Left kidney (tissue), 1 donor: ENCODE measurements at regions not wholly inside any gene's neighbourhood (a gene's known extent, or its start where the extent isn't known, plus 50 kb on each side); places are given as distances from the start of the nearest gene placed in this dataset.
"Not testable (repeated sequence)": the region's sequence is repeated elsewhere in the genome, so short reads cannot be mapped to it uniquely, and the experiment has no call there.

Experiments used
- DNase-seq: peaks from one replicate; pipeline ENCODE4 v3.0.0-alpha.2; 2013

- DNase-seq = not testable (repeated sequence)
Measured at GRCh38 chr7:26424319-26424718, 132.7 kb downstream of the SNX10 start.

GRCh38 chr7:26425655-26426054 lies 134.0 kb downstream of the SNX10 start:
- no peak for DNase-seq

GRCh38 chr7:26426096-26426495 lies 134.4 kb downstream of the SNX10 start:
- DNase-seq = no peak

- no peak for DNase-seq
Measured at GRCh38 chr7:26428571-26428970, 136.9 kb downstream of the SNX10 start.

GRCh38 chr7:26429168-26429567 lies 137.5 kb downstream of the SNX10 start:
- DNase-seq = no peak

GRCh38 chr7:26434974-26435373 lies 143.3 kb downstream of the SNX10 start:
- DNase-seq = no peak

- no peak for DNase-seq
Measured at GRCh38 chr7:26437003-26437532, 145.4 kb downstream of the SNX10 start.

GRCh38 chr7:26438078-26438477 lies 146.4 kb downstream of the SNX10 start:
- no peak for DNase-seq

GRCh38 chr7:26439521-26440232 lies 148.0 kb downstream of the SNX10 start:
- no peak for DNase-seq

GRCh38 chr7:26440233-26441001 lies 148.8 kb downstream of the SNX10 start:
- peak; percentile 59 for DNase-seq

- DNase-seq = peak; percentile 53
Measured at GRCh38 chr7:26441002-26441521, 149.4 kb downstream of the SNX10 start.

- no peak for DNase-seq
Measured at GRCh38 chr7:26441611-26442277, 150.1 kb downstream of the SNX10 start.

GRCh38 chr7:26443006-26443405 lies 151.3 kb downstream of the SNX10 start:
- no peak for DNase-seq

- DNase-seq = no peak
Measured at GRCh38 chr7:26443751-26444150, 152.1 kb downstream of the SNX10 start.

GRCh38 chr7:26444555-26444954 lies 152.9 kb downstream of the SNX10 start:
- no peak for DNase-seq

- DNase-seq = no peak
Measured at GRCh38 chr7:26447116-26447515, 155.5 kb downstream of the SNX10 start.

- DNase-seq = no peak
Measured at GRCh38 chr7:26449175-26450165, 157.8 kb downstream of the SNX10 start.

- no peak for DNase-seq
Measured at GRCh38 chr7:26451997-26452396, 160.3 kb downstream of the SNX10 start.

- no peak for DNase-seq
Measured at GRCh38 chr7:26454180-26454579, 162.5 kb downstream of the SNX10 start.

GRCh38 chr7:26457696-26458327 lies 166.2 kb downstream of the SNX10 start:
- no peak for DNase-seq
